NT2/D1 (cell line): ENCODE measurements at regions not wholly inside any gene's neighbourhood (a gene's known extent, or its start where the extent isn't known, plus 50 kb on each side); places are given as distances from the start of the nearest gene placed in this dataset.

Source experiments
- YY1 ChIP-seq: IDR thresholded peaks from 2 replicates; pipeline ENCODE4 v1.6.1; 2011; ENCODE audit not compliant: insufficient read length, insufficient read depth
- ZNF274 ChIP-seq: IDR thresholded peaks from 2 replicates; pipeline ENCODE4 v1.6.1; 2011; ENCODE audit warnings: mild to moderate bottlenecking, low read depth, low read length

- no peak for TF ChIP-seq ZNF274
- TF ChIP-seq YY1 = no peak
Observed at GRCh38 chr5:73267766-73268435, 94.9 kb downstream of the TMEM174 start.
